GM18507 (cell line): ENCODE measurements at regions not wholly inside any gene's neighbourhood (a gene's known extent, or its start where the extent isn't known, plus 50 kb on each side); places are given as distances from the start of the nearest gene placed in this dataset.

Experiments used
- DNase-seq: peaks from one replicate; pipeline ENCODE4 v3.0.0; 2011; ENCODE audit warnings: low read depth; ENCODE audit not compliant: insufficient read length; ENCODE audit errors: extremely low spot score
- FAIRE-seq: peaks from 2 replicates; lab custom pipeline; 2011; peaks lifted over from hg19 to GRCh38; lab: Jason Lieb, UNC

GRCh38 chr5:67315082-67315989 lies 118.7 kb upstream of the CD180 start:
- no peak for DNase-seq
- FAIRE-seq = no peak

- no peak for DNase-seq
- no peak for FAIRE-seq
Observed at GRCh38 chr5:67311701-67312100, 115.1 kb upstream of the CD180 start.

GRCh38 chr5:67311208-67311607 lies 114.6 kb upstream of the CD180 start:
- FAIRE-seq (no peak), DNase-seq (no peak)

- no peak for FAIRE-seq
- no peak for DNase-seq
Observed at GRCh38 chr5:67310740-67311139, 114.1 kb upstream of the CD180 start.

DNA sequence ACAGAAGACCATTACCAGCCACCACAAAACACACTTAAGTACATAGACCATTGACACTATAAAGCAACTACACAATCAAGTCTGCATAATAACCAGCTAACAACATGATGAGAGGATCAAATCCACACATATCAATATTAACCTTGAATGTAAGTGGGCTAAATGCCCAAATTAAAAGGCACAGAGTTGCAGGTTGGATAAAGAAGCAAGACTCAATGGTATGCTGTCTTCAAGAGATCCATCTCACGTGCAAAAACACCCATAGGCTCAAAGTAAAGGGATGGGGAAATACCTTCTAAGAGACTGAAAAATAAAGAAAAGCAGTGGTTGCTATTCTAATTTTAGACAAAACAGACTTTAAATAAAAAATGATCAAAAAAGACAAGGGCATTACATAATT lies 113.6 kb upstream of the CD180 start:
- no peak for FAIRE-seq
- no peak for DNase-seq

DNA sequence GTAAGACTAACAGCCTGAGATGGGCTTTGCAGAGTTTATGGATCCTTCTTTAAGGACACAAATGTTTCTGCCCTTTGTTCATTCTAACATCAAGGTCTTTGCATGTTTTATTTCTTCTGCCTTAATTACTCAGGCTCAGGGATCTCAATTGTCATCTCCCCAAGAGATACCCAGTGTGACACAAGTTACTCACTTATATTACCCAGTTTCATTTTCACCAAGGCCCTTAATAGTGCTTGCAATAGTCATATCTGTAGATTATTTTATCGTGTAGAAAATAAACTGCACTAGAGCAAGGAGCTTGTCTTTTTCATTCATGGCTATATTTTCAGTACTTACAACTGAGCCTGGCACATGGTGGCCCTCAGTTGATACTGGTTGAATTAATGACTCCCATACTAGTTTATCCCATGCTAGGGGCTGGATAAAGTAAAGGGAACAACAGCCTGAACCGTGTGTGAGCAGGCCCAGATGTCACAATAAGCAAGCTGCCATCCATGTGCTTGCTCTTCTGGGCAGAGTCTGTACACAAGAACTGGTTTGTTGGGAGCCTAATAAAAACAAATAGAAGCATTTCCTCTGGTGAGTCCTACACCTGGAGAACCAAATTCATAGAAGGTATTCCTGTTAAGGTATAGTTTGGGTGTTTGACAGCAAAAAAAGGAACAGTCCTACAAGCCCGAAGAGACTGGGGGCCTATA lies 112.5 kb upstream of the CD180 start:
- FAIRE-seq = no peak

GRCh38 chr5:67306965-67307607 lies 110.5 kb upstream of the CD180 start:
- no peak for DNase-seq
- FAIRE-seq = no peak

More for the DNA sequence above, 112.5 kb upstream of the CD180 start:
- no peak for DNase-seq

DNA sequence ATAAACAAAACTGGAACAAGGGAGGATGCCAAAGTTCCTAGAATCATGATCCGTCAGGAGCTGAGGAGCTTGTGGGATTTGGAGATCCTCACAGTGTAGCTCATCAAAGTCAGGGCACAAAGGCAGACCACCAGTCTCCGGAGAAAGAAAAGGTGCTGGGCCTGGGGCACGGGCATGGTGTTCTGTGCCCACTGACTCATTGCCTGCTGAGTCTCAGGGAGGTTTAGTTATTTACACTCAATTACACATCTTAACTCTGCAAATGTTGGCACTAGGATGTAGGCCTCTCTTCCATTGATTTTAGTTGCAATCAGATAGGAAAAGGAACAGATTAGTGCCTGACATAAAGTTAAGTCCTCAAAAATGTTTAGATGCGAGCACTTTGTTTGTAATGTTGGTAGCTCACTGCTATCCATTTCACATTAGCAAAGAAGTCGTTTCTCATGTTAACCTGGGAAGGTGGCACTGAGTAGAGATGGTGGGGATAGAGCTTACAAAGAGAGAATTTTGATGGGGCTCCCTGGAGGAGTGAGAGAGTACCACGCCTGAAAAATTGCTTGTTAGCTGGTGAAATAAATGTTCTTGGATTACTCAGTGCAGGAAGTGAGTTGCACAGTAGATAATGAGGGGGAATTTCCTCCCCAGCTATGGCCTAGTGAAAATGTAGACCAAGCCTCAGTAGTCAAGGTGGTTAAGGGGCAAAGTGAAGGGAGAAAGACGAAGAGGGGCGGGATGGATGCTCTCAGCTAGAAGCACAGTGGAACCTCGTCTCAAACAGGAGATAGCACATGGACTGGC lies 109.5 kb upstream of the CD180 start:
- DNase-seq (no peak), FAIRE-seq (no peak)

GRCh38 chr5:67305401-67305800 lies 108.8 kb upstream of the CD180 start:
- no peak for FAIRE-seq

DNA sequence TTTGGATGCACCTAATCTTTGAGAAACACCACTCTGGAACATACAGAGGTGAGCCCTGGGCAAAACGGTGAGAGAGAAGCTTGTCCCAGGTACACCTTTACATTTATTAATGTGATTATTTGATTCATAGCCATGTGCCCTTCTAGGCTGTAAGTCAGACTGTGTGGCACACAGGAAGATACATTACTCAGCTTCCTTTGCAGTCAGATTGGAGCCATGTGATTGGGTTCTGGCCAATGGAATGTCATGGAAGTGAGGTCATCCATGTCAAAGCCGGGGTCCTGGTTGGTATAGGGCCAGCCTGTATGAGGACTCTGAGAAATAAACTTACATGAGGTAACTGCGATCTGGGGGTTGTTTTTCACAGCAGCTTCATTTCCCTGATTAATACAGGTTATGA lies 106.8 kb upstream of the CD180 start:
- no peak for DNase-seq
- FAIRE-seq = no peak

More at GRCh38 chr5:67305401-67305800, 108.8 kb upstream of the CD180 start:
- no peak for DNase-seq

GRCh38 chr5:67301285-67301903 lies 104.8 kb upstream of the CD180 start:
- FAIRE-seq = no peak
- DNase-seq = no peak

DNA sequence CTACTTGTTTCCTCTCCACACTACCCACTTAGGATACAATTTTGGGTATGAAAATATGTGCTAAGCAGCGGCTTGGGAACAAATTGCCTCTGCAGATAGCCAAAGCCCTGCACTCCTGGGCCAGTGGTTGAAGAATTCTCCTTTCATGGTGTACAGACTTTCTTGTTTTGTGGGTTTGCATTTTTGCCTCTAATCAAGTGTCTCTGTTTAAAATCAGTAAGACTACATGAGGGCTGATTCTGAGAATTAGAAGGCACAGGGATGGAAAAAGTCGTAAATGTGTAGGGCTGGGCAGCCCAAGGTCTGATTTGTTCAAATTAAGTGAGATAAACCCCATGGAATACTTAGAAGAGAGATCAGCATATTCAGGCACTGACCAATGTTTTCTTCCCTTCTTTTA lies 103.7 kb upstream of the CD180 start:
- DNase-seq = no peak
- no peak for FAIRE-seq

GRCh38 chr5:67299231-67299735 lies 102.7 kb upstream of the CD180 start:
- DNase-seq (no peak), FAIRE-seq (no peak)

DNA sequence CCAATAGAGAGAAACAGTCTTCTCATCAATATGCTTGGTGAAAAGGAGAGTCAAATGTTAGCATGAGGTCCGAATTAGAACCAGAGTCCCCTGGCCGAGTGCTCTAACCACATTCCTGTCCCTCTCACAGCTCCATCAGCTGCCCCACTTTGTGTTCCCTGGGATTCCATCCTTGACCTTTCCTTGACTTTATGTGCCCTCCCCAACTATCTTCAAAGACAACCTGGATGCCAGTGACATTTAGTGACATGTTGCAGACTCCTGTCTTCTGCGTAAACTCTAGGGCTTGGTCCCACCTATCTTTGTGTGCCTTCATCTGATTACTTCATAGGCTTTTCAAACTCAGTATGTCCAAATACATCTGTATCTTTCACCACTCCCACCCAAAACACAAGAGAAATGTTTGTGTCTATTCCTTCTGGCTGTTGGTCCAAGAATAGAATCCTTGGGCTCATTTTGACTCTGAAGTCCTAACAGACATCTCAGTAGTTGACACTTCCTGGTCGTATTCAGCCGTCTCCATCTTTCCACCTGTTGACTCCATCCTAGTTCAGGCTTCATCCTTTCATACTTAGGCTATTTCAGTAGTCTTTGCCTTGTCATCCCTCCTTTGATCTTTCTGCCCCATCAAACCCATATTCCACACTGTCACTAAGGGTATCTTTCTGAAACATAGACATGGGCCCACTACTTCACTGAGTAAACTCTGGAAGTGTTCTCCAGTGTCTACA lies 101.4 kb upstream of the CD180 start:
- no peak for FAIRE-seq

GRCh38 chr5:67297376-67297775 lies 100.8 kb upstream of the CD180 start:
- DNase-seq (no peak), FAIRE-seq (no peak)

More for the DNA sequence above, 101.4 kb upstream of the CD180 start:
- DNase-seq = no peak

DNA sequence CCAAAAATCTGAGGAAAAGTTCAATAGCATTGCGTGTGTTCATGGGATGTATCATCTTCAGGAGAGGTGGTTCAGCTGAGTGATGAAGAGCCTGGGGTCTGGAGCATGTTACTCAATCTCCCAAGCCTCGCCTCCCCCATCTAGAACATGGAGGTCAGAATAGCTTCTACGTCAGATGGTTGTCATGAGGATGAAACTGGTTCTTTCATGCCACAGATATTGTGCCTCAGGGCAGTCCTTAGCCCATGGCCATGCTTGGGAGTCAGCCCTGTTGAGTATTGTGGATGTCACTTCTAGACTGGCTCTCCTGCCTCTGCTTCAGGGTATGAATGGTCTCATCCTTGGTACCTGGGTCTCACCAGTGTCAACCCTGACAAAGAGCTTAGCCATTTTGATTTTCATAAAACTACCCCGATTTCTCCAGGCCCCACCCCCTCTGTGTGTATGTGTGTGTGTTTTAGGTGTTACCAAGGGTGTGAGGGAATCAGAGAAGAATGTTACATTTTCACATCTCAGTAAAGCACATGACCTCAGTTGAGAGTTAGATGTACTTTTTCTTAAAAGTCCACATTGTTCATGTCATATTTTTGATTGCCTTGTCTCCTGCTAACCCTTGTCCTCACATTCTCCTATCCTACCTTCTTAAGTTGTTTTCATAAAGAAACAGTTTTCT lies 97.8 kb upstream of the CD180 start:
- no peak for DNase-seq
- FAIRE-seq = no peak

DNA sequence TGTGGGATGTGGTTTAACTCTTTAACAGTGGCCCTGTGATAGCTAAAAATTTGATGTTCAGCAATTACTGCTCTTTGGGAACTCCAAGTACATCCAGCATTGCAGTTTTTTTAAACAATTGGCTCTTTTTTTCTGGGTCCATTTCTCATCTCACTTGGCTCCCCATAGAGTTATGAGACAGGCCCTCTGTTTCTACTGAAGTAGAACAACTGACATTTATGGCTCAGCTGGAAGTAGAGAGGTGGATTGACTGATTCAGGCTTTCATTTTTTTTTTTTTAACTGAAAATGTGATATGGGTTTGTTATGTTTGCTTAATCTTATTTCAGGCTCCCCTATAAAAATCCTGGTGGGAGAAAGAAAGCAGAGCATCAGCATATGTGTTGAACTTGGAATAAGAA lies 96.6 kb upstream of the CD180 start:
- DNase-seq (no peak), FAIRE-seq (no peak)
